ENCODE measurements at regions not wholly inside any gene's neighbourhood (a gene's known extent, or its start where the extent isn't known, plus 50 kb on each side); places are given as distances from the start of the nearest gene placed in this dataset.

DNA sequence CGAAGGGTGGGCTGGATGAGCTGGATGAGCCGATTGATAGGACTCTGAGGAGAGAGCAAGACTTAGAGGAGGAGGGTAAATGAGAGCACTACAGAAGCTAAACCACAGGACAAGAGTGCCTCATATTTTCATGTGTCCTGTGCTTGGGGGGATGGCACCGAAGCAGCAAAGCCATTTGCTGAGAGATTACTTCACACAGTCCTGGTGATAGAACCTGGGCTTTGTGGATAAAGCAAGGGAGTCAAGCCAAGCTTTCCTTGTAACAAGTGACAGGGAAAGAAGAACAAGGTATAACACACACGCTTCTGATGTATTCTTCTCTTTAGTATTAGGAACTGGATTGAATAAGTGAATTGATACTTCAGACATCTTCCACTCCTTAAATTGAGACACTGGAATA, 253.7 kb downstream of the ANKRD7 start:
- TF ChIP-seq, protein P1, sequence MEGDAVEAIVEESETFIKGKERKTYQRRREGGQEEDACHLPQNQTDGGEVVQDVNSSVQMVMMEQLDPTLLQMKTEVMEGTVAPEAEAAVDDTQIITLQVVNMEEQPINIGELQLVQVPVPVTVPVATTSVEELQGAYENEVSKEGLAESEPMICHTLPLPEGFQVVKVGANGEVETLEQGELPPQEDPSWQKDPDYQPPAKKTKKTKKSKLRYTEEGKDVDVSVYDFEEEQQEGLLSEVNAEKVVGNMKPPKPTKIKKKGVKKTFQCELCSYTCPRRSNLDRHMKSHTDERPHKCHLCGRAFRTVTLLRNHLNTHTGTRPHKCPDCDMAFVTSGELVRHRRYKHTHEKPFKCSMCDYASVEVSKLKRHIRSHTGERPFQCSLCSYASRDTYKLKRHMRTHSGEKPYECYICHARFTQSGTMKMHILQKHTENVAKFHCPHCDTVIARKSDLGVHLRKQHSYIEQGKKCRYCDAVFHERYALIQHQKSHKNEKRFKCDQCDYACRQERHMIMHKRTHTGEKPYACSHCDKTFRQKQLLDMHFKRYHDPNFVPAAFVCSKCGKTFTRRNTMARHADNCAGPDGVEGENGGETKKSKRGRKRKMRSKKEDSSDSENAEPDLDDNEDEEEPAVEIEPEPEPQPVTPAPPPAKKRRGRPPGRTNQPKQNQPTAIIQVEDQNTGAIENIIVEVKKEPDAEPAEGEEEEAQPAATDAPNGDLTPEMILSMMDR (IDR thresholded peaks at IDR 0.05): no peak
- no peak for TF ChIP-seq EZH2 (IDR thresholded peaks at IDR 0.05; ENCODE audit: borderline replicate concordance, insufficient read depth, low read depth, low read length, poor library complexity, severe bottlenecking)
